GM08714 (cell line): ENCODE measurements at regions not wholly inside any gene's neighbourhood (a gene's known extent, or its start where the extent isn't known, plus 50 kb on each side); places are given as distances from the start of the nearest gene placed in this dataset.

Experiments
- H3K4me3 ChIP-seq: fragments of 200-500 bp; sonication (Bioruptor generic); 2 replicates; pipeline ENCODE4 v1.5.1; 2014; ENCODE audit warnings: mild to moderate bottlenecking, low read length, inconsistent platforms
- ZNF274 ChIP-seq: IDR thresholded peaks from 2 replicates; pipeline ENCODE4 v1.6.1; 2012; ENCODE audit warnings: mild to moderate bottlenecking, low read depth, low read length

DNA sequence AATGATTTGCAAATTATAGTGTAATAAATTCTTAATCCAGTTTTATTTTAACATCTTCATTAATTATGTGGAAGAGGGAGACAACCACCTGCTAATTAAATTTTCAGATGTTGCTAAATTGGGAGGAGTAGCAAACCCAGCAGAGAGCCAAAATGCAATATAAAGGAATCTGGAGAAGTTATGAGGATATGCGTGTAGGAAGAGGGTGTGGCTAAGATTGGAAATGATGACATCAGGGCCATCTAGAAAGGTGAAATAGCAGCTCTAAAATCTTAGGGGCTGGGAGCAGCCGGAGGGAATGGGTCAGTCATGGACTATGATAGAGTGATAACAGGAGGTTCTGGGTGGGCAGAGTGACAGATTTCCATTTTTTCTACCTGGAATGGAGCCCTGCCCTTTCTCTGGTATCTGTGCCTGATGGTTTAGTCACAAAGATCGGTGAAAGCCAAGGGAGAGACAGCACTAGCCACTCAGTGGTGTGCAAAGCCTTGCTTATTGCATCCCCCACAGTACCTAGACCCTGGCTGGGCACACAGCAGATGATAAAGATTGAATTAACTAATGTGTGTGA lies 379.2 kb upstream of the CELF4 start:
- no peak for TF ChIP-seq ZNF274
- no peak overlapping the region for H3K4me3 ChIP-seq

GRCh38 chr18:37937287-37937686 lies 371.7 kb upstream of the CELF4 start:
- no peak for TF ChIP-seq ZNF274
- no peak overlapping the region for H3K4me3 ChIP-seq

GRCh38 chr18:37935086-37935485 lies 369.5 kb upstream of the CELF4 start:
- TF ChIP-seq ZNF274 = no peak
- H3K4me3 ChIP-seq = no peak overlapping the region

GRCh38 chr18:37930640-37931039 lies 365.0 kb upstream of the CELF4 start:
- no peak overlapping the region for H3K4me3 ChIP-seq
- TF ChIP-seq ZNF274 = no peak

DNA sequence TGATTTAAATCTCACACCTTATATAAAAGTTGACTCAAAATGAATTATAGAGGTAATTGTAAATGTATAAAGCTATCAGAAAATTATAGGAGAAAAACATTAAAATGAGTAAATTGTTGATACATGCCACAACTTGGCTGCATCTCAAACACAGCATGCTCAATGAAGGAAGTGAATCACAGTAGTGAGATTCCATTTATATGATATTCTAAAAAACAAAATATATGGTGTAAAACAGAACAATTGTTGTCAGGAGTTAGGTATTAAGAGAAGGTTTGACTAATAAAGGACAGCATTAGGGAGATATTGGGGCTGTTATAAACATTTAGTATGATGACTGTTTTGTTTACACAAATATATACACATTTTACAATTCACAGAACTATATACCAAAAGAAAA lies 356.6 kb upstream of the CELF4 start:
- no peak for TF ChIP-seq ZNF274
- no peak overlapping the region for H3K4me3 ChIP-seq

DNA sequence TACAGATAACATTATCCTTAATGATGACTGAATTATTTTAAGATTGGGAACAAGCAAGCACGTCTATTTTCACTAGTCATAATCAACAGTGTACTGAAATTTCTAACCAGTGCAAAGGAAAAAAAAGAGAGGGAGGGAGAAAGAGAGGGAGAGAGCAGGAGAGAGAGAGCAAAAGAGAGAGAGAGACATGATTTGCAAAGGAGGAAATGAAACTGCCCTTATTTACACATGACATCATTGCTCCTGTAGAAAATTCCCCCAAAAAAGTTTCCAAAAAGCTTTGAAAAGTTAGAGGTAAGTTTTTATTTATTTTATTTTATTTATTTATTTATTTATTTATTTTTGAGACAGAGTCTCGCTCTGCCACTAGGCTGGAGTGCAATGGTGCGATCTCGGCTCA lies 355.3 kb upstream of the CELF4 start:
- H3K4me3 ChIP-seq = no peak overlapping the region
- TF ChIP-seq ZNF274 = no peak

DNA sequence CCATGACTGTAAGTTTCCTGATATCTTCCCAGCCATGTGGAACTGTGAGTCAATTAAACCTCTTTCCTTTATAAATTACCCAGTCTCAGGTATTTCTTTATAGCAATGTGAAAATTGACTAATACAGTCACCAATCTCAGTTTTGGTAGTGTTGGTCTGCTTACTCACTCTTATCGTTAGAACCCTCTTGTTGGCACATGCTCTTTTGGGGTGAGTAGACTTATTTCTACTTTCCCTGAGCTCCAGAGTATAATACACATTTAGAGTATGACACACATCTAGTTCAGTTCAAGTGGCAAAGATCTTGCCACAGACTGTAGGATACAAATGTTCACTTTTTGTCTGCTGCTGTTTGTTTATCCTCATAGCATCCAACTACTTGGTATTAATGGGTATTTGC lies 347.5 kb upstream of the CELF4 start:
- H3K4me3 ChIP-seq = no peak overlapping the region
- TF ChIP-seq ZNF274 = no peak

GRCh38 chr18:37902344-37902743 lies 336.7 kb upstream of the CELF4 start:
- TF ChIP-seq ZNF274 = no peak
- H3K4me3 ChIP-seq = no peak overlapping the region

DNA sequence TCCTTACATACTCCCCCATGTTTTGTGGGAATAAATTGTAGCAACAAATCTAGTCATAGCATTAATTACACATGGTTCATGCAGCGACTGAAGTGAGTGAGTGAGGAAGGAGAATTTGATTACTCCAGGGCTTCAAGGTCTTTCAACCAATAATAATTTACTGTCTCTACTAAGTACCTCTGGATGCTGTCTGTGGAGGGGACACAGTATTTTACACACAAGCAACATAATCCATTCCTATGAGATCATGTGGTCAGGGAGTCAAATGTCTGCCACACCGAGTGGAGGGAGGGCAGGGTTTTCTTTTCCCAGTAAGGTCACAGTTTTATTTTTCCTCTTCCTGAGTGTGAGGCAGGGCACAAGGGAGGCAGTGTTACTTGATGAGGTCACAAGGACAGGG lies 334.7 kb upstream of the CELF4 start:
- no peak overlapping the region for H3K4me3 ChIP-seq
- TF ChIP-seq ZNF274 = no peak

DNA sequence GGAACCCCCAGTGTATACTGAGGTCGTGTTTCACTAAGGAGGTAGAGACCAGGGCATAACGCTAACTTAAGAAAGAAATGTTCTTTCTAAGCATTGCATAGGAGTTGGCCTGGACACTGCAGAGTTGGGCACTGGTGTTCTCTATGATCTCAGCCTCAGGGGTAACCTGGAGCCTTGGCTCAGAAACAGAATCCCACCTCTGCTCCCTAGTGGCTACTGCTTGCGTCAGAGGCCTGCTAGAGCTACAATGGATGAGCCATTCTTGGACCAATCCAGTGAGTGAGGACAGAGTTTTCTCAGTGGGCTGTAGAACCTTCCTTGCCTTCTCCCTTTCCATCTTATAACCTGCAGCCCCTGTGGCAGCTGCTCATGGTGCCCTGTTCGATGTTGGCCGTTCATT lies 324.4 kb upstream of the CELF4 start:
- no peak overlapping the region for H3K4me3 ChIP-seq
- TF ChIP-seq ZNF274 = no peak

- no peak for TF ChIP-seq ZNF274
These were observed 309.1 kb upstream of the CELF4 start for GRCh38 chr18:37874721-37875120.

GRCh38 chr18:37873416-37873815 lies 307.8 kb upstream of the CELF4 start:
- no peak for TF ChIP-seq ZNF274
- no peak overlapping the region for H3K4me3 ChIP-seq

More at GRCh38 chr18:37874721-37875120, 309.1 kb upstream of the CELF4 start:
- no peak overlapping the region for H3K4me3 ChIP-seq

- H3K4me3 ChIP-seq = no peak overlapping the region
- TF ChIP-seq ZNF274 = no peak
These were observed 307.0 kb upstream of the CELF4 start for GRCh38 chr18:37872562-37872961.

DNA sequence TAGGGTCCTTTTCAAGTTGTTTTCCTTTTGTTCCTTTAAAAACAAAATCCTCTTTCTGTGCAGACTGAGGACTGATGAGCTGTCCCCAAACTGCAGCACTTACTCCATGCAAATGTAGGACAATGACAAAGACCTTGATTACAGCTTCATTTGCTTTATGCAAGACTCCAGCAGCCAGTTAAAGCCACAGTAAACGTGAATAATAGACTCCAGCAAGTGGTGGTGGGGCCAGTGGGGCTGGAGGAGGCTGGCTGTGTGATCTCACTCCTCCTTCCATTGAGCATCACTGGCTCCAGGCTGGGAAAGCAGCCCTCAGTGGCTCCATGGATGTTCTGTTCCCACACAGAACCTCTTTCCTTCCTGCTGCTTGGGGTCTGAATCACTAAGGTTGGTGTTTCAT lies 306.0 kb upstream of the CELF4 start:
- H3K4me3 ChIP-seq = no peak overlapping the region
- no peak for TF ChIP-seq ZNF274

DNA sequence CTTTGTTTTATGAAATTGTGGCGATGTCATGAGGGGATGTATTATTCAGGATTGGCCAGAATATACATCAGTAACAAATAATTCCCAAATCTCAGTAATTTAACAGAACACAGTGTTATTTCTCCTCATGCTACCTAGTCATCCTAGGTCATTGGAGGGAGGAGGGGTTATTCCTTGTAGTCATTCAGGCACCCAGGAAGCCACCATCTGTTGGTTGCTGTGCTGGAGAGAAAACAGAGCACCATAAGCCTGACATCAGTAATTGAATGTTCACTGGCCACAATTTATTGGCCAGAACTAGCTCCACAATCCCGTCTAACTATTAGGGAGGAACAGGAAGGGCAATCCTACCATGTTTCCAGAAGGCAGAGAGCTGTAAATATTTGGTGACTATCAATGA lies 303.5 kb upstream of the CELF4 start:
- no peak overlapping the region for H3K4me3 ChIP-seq
- TF ChIP-seq ZNF274 = no peak

- no peak overlapping the region for H3K4me3 ChIP-seq
- TF ChIP-seq ZNF274 = no peak
These were observed 298.5 kb upstream of the CELF4 start for GRCh38 chr18:37864122-37864521.
